ENCODE measurements at regions not wholly inside any gene's neighbourhood (a gene's known extent, or its start where the extent isn't known, plus 50 kb on each side); places are given as distances from the start of the nearest gene placed in this dataset.

DNA sequence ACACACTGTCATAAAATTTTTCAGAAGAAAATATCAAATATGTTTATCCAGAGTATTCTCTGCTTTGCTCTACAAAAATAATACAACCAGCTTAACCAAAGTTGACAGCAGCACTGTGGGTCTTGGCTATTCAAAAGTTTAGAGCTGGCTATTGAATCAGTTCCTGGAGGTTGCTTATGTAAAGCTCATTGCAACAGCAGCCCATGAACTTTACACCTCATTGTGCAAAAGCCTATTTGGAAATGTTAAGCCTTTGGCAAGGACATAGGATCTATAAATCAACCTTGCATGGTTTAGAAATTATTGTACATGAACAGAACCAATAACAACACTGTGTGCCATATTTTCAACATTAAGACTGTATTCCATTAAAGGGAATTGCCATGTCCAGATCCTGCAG lies 714.9 kb downstream of the ADGRL2 start:
- DNase-seq = no peak

DNA sequence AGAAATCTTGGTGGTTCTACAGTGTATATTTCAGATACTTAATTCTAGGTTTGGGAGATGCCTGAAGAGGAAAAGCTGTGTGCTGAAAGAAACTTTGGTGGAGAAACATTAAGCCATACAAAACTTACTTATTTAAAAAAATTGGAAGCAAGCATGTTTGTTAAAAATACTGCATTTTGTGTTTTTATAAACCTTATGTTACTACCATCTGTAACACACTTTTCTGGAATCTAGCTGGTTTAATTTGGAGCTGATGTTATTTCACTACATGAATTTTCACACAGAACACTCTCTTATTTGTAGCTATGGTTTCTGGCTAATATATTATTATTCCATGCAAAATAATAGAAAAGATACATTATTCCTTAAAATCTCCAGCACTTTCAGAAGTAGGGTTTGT lies 710.7 kb downstream of the ADGRL2 start:
- DNase-seq = no peak

DNA sequence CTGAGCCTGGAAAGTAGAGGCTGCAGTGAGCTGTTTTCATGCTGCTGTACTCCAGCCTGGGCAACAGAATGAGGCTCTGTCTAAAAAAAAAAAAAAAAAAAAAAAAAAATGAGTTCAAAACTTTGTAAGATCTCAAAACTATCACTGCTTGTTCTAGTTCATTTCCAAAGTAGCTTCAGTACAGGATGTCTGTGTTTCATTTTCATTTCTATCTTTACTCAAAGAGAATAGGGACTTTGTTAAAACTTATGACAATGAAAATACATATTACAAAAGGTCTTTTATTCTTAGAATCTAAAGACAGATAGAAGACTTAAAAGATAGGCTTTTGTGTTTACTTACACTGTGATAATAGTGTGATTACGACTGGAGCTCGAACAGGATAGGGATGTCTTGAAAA lies 709.7 kb downstream of the ADGRL2 start:
- DNase-seq = no peak

DNA sequence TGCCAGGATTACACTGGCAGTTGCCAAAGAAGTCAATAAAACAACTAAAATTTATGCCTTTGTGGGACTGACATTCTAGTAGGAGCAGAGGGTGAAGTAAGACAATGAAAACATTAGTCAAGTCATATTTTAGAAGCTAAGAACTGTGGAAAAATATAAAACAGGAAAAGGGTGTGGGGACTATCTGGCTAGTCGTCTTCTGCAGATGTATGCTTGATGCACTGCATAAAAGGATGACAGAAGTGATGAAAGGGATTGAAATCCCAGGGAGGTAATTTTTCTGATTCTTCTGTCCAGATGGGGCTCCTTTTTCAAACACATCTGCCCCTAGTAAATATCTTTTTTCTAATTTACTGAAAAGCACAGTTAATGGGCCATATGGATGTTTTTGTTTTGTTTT lies 706.3 kb downstream of the ADGRL2 start:
- no peak for DNase-seq

DNA sequence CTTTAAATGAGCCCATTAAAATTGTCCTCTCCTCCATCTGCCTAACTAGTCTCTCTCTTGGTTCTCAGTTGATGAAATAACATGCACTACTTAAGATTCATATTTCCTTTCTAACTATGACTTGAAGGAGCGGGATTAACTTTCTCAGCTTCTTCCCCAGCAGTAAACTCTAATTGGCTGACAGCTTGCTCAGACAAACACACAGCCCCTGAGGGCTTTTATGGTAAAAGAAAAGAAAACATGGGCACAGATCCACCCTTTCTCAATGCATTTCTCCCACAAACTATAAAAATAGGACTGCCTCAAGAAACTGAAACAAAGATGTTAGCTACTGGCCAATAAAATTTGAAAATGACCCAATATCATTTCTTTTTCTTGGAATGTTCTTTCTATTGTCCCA lies 703.1 kb downstream of the ADGRL2 start:
- DNase-seq = peak; percentile 3

DNA sequence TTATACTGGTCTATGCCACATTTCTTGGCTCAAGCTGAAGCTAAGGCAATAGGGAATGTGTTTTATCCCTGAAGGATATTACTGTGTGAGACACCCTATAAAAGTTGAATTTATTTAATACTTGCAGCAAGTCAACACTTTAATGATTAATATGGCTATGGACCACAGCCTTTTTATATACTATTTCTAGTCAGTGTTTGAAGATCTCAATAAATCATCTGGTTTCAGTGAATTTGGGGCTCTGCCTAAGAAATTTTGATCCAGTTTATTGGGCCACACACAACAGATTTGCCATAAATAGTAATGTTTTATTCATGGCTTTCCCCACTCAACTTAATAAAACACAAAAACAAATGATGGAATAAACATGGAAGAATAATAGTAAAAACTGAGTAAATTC lies 698.3 kb downstream of the ADGRL2 start:
- no peak for DNase-seq

DNA sequence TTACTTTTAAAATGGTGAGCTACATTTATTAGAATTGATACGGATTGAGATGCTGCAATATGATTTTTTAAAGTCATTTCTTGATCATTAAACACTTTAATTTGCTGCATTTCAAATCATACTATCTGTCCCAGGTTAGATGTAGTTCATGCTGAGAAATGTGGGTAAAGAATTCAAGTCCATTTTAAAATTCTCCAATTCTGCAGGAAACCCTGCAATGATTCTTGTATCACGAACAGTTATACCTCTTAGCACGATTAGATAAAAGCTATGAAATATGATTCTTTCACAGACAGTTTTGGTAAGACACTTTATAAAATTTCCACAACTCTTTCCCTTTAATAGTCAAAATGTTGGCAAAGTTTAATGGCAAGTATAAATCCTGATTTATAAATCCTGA lies 693.4 kb downstream of the ADGRL2 start:
- DNase-seq = no peak

DNA sequence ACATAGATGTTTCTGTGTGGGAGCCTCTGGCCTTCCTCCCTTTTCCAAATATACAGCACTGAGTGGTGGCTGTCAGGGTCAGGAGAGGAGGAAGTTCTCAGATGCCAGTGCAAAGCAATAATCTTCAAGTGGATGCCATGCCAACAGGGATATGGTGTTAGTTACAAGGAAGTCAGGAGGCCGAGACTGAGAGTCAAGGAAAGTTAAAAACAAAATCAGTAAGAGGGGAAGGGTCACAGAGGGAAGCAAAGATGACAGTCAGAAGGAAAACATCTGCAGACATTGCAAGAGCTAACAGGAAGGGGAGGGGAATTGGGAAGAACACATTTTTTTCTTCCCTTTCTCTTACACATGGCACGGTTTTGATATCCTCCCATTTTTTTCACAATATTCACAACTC lies 691.4 kb downstream of the ADGRL2 start:
- DNase-seq = no peak

DNA sequence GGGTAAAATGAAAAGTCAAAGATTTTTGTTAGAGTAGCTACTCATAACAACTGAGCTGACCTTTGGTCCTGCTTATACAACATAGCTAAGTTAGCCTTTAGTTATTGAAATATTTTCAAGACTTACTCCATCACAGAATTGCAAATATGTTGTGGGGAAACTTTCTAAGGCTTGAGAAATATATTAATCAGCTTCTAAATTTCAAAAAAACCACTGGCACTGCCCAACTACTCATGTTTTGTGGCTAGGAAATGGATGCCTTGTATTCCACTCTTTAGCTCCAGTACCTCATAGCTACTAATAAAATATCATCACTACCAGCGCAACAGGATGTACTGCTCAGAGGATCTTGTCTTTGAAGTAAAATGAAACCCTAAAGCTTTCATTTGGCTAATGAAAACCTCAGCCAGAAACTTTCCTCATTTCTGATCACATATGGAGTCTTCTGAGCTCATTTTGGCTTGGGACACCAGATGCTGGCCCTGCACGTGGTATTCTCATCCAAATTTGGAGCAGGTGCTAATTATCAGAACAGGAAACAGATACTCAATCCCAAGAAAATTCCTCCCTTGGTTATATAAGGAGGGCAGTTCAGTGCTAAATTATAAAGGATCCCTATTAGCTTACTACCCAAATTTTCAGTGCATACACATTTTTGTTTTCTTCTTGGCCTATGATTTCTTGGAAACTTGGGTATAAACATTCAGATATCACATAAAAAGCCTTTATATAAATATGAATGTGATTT lies 690.7 kb downstream of the ADGRL2 start:
- DNase-seq = no peak

DNA sequence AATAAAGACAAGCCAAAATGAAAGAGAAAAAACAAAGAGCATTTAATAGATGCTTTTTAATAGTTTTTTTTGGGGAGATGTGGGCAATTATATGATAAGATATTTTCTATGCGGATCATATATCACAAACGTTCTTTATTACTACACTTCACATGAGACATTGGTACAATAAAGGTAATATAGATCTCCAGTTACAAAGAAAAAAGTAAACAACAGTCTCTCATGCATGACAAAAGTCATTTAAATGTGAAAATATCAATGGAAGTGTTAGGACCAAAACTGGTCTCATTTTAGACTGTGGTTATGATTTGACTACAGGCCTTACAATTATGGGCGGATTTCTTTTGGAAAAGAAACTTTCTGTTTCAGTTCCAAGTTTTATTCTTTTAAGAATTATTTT lies 687.0 kb downstream of the ADGRL2 start:
- no peak for DNase-seq

DNA sequence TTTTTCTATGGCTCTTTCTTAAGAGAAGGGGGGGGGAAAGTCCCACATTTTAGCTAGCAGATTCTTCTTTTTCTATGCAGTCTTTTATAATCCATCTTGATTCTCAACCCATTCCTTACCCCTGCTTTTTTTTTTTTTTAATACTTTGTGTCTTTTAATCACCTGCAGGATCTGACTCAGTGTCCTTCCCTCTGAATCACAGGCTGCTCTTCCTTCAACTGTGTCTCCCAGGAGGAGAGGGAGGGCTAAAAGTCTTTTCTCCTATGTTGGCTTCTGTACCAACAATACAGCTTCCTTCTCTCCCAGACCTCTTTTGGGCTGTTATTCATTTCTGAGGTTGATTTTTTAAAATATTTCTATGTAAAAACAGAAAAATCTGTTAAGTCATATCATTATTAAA lies 686.2 kb downstream of the ADGRL2 start:
- DNase-seq = no peak

DNA sequence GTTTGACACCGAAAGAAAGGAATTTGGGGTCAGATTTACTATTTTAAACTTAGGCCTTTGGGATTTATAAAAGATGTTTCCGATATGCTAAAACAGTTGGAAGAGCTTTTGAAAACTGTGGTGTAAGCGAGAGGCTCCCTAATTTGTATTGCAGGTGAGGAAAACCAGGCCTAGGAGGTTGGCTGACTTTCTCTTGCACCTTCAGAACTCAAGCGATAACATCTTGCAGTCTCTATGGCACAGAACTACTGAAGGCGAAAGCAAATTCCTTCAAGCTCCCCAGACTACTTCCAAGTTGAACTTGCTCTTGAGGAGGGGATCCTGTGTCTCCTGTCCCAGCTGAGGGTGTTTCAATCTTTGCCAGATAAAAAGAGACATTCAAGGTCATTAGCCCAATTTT lies 685.7 kb downstream of the ADGRL2 start:
- DNase-seq = no peak

DNA sequence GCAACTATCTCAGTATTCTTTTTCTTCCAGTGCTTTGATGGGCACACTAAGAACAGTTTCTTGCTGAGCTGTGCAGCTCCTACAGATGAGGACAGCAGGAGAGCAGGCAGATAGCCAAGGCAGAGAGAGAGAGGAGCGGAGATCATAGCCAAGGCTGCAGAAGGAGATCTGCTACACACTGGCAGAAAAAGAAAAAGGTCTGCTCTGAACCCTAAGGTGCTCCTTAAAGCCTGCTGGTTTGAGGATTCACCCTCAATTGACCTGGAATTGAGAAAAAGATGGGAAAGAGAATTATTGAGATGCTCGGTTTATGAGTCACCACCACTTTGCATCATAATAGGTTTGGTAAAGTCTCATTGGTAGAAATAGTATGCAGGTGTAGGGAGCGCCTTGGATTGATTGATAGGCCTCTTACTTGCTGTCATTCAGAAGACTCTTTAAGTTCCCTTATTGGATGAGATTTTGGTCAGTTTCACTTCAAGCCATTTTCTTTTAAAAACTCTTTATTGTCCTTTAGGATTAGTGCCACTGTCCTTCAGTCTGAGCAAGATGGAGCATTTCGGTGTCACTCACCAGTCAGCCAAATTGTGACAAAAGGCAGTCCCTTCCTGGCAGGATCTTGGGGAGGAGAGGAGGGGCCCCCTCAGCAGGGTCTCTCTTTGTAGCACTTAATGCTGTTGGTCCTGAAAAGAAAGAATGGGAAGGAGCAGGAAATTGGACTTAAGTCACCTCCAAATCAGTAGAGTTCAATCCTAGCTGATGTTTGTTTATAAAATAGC lies 685.0 kb downstream of the ADGRL2 start:
- DNase-seq = no peak

DNA sequence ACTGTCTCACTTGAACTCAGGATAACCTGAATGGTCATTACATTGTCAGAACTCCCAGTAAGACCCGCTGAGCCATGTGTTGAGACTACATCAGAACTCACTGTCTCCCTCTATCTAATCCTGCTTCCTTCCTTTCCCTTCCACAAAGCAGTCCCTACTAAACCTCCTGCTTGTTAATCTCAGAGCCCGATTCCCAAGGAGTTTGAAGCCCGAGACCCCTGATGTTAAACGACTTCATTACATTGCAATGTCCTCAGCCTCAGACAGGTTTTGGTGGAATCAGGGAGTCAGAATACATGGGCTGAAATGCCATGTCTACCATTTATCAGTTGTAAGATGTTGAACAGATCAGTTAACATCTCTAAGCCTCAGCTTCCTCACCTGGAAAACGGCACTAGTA lies 682.4 kb downstream of the ADGRL2 start:
- no peak for DNase-seq

DNA sequence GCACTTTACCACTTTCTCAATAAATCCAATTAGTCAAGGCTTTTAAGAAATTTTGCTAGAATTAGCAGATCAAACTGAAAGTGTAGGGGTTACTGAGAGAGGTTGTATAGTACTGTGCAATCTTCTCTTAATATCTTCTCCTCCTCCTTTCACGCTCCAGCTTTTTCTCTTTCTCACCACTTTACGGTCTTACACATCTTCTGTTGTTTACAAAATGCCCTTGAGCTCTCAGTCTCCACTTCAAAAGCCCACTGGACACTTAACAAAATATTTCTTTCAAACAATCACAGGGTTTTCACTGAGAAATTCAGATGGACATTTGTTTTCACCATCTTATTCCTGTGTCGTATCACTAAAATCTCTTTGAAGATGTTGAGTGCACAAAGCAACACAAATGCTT lies 678.2 kb downstream of the ADGRL2 start:
- no peak for DNase-seq

DNA sequence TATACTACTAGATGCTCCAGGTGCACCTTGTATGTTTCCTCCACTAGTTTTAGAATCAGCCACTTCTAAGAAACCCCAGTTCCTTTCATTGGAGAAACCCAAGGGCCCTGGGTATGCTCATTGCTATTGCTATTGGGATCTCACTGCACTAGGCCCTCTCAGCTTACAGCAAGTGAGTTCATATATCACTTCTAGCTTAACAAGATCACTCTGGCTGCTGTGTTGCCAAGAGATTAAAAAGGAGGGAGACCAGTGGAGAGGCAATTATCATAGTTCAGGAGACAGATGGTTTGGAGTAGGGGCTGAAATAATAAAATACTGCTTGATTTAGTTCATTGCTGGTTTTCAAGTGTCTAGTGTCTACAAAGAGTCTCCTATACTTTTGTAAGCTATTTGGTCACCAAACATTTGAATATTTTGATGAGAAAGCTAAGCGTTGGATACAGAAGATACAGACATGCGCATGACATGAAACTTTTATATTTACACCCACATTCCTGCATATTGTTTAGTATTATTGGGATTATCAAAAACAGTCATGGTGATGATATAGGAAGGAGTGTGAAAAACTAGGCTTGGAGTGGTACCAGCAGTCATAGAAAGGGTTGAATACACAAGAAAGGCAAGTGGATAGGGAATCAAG lies 671.9 kb downstream of the ADGRL2 start:
- no peak for DNase-seq

DNA sequence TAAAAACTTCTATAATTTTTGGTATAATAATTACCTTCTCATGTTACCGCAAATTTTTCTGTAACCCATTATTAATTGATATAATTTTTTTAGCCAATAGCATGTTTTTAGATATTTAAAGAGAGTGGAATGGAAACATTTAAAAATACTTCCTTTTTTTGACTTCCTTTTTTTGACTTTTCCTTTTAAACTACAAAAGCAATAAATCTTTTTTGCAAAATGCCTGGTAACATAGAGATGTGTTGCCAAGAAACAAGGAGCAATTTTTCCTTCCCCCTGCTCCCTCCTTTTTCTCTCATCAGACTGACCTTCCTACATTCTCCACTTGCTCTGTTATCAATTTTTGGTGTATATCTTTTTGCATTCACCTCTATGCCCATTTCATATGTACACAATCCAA lies 666.2 kb downstream of the ADGRL2 start:
- no peak for DNase-seq

DNA sequence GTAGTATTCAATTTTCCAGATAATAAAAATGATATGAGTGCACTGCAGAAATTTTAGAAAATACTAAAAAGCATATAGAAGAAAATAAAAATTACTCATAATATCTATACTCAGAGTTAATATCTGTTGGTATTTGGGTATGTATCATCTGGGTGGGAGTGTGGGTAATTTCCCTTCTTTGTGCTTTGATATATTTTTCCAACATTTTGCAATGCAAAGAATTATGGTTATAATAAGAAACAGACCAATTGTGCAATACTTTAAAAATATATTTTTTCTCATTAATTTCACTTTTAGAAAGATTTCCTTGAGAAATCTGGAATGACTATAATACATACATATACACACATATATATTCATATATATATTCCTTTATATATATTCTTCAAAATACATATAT lies 665.7 kb downstream of the ADGRL2 start:
- no peak for DNase-seq

DNA sequence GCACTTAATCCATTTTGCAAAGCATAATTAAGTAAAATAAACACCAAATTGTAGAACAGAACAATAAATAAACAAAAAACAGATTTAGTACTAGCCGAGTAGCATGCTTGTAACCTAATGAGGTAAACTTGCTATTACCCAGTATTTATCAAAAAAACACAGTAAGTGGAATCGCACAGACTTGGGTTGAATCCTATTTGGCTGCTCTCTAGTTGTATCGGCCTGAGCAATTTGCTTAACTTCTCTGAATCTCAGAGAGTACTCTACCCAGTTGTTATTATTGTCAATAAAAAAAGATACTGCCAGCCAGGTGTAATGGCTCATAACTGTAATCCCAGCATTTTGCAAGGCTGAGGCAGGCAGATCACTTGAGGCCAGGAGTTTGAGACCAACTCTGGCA lies 664.3 kb downstream of the ADGRL2 start:
- no peak for DNase-seq

DNA sequence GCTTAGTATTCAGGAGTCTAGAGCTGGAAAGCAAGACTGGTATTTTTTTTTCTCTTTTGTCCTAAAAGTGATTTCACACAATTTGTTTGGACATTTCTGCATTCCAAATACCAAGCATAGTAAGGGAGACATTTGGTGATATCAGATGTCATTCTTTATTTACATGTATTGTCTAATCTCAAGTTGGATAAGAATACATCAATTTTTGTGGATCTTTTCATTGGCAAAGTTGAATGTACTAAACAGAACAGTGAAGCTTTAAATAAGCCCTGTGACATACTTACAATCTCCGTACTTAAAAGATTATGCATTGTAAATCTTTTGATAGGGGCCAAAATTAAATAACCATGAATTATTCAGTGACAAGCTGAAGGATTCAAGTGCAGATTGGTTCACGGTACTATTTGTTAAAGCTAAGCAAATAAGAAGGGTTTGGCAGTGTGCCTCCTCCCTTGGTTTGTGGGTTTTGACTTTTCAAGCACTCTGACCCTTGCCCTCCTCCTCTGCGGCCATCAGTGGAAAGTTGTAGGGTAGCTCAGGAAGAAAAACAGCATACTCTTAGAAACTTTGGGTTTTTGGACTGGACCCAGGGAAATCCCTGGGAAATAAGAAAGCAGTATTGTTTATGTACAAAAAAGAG lies 663.7 kb downstream of the ADGRL2 start:
- no peak for DNase-seq

DNA sequence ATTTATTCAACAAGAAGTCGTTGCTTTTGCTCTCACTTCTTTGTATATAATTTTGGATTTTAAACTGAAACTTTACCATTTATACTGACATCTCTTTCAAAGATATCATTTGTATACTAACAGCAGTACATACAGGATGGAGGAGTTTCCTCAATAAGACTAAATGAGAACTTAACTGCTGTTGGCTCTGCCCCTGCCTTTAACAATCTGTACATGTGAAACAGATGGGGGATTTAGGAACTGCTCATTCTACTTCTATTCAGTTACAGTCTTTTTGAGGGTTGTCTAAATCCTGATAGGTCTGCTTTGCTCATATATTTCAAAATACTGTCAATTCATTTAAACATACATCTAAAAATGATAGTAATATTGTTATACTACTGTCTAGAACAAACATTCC lies 663.2 kb downstream of the ADGRL2 start:
- no peak for DNase-seq

DNA sequence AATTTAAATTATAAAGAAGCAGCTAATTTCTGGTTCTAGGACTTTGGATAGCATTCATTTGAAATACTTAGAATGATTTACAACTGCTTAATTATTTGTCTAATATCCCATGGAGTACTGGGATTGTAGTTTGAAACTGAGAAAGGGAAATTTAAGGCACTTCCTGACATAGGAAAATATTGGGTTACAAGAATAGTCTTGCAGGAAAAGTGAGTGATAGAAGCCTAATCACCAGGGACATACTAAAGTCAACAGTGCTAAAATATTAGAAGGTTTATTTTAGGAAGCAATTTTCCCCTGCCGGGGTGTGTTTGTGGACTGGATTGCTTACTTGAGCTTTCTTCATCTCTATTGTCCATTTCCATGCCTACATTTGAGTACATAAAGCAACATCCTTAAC lies 661.6 kb downstream of the ADGRL2 start:
- no peak for DNase-seq

DNA sequence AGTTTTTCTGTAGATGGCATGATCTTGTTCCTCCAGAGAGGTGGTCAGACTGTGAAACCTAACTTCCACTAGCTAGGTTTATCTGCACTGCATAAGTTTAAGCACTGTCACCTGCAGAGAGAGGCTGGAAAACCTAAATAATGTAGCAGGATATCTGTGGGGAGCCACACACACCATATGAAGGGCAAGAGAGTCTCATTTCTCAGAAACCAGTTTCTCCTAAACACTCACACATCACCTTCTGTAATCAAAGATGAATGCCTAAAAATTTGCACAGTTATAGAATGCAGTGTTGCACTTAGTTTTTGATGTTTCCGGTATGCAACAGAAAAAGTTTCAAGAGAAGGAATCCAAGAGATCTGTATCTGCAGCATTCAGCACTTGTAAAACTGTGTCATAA lies 654.6 kb downstream of the ADGRL2 start:
- DNase-seq = no peak

DNA sequence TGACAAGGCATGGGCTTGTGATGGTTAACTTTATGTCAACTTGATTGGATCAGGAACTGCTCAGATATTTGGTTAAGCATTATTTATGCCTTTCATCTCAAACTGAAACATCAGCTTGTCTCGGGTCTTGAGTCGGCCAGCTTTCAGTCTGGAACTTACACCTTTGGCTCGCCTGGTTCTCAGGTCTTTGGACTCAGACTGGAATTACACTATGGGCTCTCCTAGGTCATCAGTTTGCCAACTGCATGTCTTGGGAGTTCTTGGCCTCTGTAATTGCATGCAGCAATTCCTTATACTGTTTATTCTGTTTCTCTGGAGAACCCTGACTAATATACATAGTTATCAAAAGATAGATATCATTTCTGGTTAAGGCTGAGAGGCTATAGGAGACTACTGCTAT lies 653.7 kb downstream of the ADGRL2 start:
- no peak for DNase-seq
